MM.1S (cell line): ENCODE measurements at regions not wholly inside any gene's neighbourhood (a gene's known extent, or its start where the extent isn't known, plus 50 kb on each side); places are given as distances from the start of the nearest gene placed in this dataset.

Experiments
- DNase-seq: peaks from one replicate; pipeline ENCODE4 v3.0.0-alpha.2; 2015
- H2AFZ ChIP-seq: fragments of 300-600 bp; sonication (generic); 2 replicates; pipeline ENCODE4 v1.6.0; 2016; ENCODE audit warnings: antibody characterized with exemption, low read length
- H3F3A ChIP-seq: fragments of 300-600 bp; sonication (generic); 2 replicates; pipeline ENCODE4 v1.6.1; 2016; ENCODE audit warnings: mild to moderate bottlenecking, antibody characterized with exemption, low read length, moderate library complexity, mixed read lengths; ENCODE audit not compliant: insufficient read depth
- H3K27ac ChIP-seq: fragments of 300-600 bp; sonication (generic); 2 replicates; pipeline ENCODE4 v1.5.1; 2016; ENCODE audit warnings: mild to moderate bottlenecking, low read length
- H3K27me3 ChIP-seq: fragments of 300-600 bp; sonication (generic); replicated peaks from 2 replicates; pipeline ENCODE4 v1.6.0; 2016; ENCODE audit warnings: low read length; ENCODE audit not compliant: insufficient read depth
- H3K36me3 ChIP-seq: fragments of 300-600 bp; sonication (generic); replicated peaks from 2 replicates; pipeline ENCODE4 v1.6.1; 2016; ENCODE audit warnings: mild to moderate bottlenecking, low read length, mixed read lengths; ENCODE audit not compliant: insufficient read depth
- H3K4me1 ChIP-seq: fragments of 300-600 bp; sonication (generic); 2 replicates; pipeline ENCODE4 v1.6.1; 2016; ENCODE audit warnings: low read length, mixed read lengths
- H3K4me2 ChIP-seq: fragments of 300-600 bp; sonication (generic); 2 replicates; pipeline ENCODE4 v1.6.0; 2016; ENCODE audit warnings: low read depth, low read length
- H3K4me3 ChIP-seq: fragments of 300-600 bp; sonication (generic); 2 replicates; pipeline ENCODE4 v1.5.1; 2016; ENCODE audit warnings: low read length, mixed read lengths
- H3K79me2 ChIP-seq: fragments of 300-600 bp; sonication (generic); 2 replicates; pipeline ENCODE4 v1.6.1; 2016; ENCODE audit warnings: mixed run types, low read length, mixed read lengths
- H3K9ac ChIP-seq: fragments of 300-600 bp; sonication (generic); 2 replicates; pipeline ENCODE4 v1.6.1; 2016; ENCODE audit warnings: low read length, mixed read lengths
- H3K9me2 ChIP-seq: fragments of 300-600 bp; sonication (generic); replicated peaks from 2 replicates; pipeline ENCODE4 v1.6.1; 2016; ENCODE audit warnings: mild to moderate bottlenecking, low read length, mixed read lengths; ENCODE audit not compliant: insufficient read depth
- H3K9me3 ChIP-seq: fragments of 300-600 bp; sonication (generic); replicated peaks from 2 replicates; pipeline ENCODE4 v1.6.1; 2016; ENCODE audit warnings: mild to moderate bottlenecking, low read length, mixed read lengths; ENCODE audit not compliant: insufficient read depth
- H4K20me1 ChIP-seq: fragments of 300-600 bp; sonication (generic); 2 replicates; pipeline ENCODE4 v1.6.1; 2016; ENCODE audit warnings: mild to moderate bottlenecking, low read length, moderate library complexity, mixed read lengths; ENCODE audit not compliant: insufficient read depth
- EZH2 ChIP-seq: fragments of 300-600 bp; sonication (generic); optimal IDR thresholded peaks from 2 replicates; pipeline ENCODE3; 2017; ENCODE audit warnings: low read depth, mild to moderate bottlenecking, antibody characterized with exemption, low read length, mixed read lengths
- EZH2phosphoT487 ChIP-seq: fragments of 300-600 bp; sonication (generic); IDR thresholded peaks from 2 replicates; pipeline ENCODE4 v1.6.1; 2018; ENCODE audit warnings: antibody characterized with exemption, low read length
- TF ChIP-seq, protein P1 (sequence below): fragments of 300-600 bp; sonication (generic); IDR thresholded peaks from 2 replicates; pipeline ENCODE4 v1.5.1; 2016; ENCODE audit warnings: antibody characterized with exemption, low read length, mixed read lengths

DNA sequence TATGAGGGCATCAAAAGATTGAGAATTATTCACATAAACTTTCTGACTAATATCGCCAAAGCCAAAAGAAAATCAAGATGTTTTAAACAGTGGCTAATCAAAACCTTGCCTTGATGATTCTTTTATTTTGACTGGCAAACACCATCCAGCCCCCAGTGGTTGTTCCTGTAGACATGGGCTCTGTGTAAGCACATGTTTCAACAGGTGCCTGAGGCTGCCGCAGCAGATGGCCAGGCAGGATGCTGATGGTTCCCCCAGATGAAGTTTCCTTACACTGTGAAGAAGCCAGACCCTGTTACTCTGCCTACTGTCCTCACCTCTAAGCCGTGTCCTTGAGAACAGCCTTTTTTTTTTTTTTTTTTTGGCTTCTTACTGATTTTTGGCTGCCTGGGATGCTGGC is 146.5 kb downstream of the RAB11FIP2 start:
- TF ChIP-seq, protein P1, sequence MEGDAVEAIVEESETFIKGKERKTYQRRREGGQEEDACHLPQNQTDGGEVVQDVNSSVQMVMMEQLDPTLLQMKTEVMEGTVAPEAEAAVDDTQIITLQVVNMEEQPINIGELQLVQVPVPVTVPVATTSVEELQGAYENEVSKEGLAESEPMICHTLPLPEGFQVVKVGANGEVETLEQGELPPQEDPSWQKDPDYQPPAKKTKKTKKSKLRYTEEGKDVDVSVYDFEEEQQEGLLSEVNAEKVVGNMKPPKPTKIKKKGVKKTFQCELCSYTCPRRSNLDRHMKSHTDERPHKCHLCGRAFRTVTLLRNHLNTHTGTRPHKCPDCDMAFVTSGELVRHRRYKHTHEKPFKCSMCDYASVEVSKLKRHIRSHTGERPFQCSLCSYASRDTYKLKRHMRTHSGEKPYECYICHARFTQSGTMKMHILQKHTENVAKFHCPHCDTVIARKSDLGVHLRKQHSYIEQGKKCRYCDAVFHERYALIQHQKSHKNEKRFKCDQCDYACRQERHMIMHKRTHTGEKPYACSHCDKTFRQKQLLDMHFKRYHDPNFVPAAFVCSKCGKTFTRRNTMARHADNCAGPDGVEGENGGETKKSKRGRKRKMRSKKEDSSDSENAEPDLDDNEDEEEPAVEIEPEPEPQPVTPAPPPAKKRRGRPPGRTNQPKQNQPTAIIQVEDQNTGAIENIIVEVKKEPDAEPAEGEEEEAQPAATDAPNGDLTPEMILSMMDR: no peak
- no peak for TF ChIP-seq EZH2phosphoT487
- no peak for TF ChIP-seq EZH2
- no peaks in the 10 kb centered on the region for H3K9me3 ChIP-seq
- no peak for DNase-seq
- no peaks in the 10 kb centered on the region for H4K20me1 ChIP-seq
- no peaks in the 10 kb centered on the region for H3K9me2 ChIP-seq
- H3K4me3 ChIP-seq: no peak overlapping the region
- no peaks in the 10 kb centered on the region for H3K36me3 ChIP-seq
- H3K27ac ChIP-seq: no peak overlapping the region
- H3K4me2 ChIP-seq: no peak overlapping the region
- no peaks in the 10 kb centered on the region for H3K79me2 ChIP-seq
- H2AFZ ChIP-seq: no peak overlapping the region
- no peak overlapping the region for H3K9ac ChIP-seq
- H3K27me3 ChIP-seq: no peaks in the 10 kb centered on the region
- H3F3A ChIP-seq: no peaks in the 10 kb centered on the region
- no peaks in the 10 kb centered on the region for H3K4me1 ChIP-seq

DNA sequence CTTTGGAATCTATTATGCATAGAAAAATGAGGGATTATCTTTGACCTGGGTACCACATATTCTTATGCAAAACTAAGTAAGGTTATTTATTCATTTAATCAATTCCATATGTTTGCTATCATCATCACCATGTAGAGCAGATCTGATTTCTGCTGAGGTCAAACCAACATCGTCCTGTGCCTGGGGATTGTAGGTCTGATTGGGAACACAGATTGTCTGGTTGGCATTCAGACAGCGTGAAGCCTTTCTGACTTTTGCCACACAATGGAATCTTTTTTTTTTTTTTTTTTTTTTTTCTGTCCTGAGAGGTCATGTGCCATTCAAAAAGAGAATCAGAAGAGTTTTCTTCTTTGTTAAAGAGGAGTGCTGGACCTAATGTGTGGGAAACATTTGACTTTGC is 142.9 kb downstream of the RAB11FIP2 start:
- Histone ChIP-seq H3K9ac (no peak overlapping the region), H3K9me3 (no peaks in the 10 kb centered on the region), H3K36me3 (no peaks in the 10 kb centered on the region), H3K4me3 (no peak overlapping the region), H2AFZ (no peak overlapping the region), H4K20me1 (no peaks in the 10 kb centered on the region), H3K4me2 (no peak overlapping the region), H3K79me2 (no peaks in the 10 kb centered on the region), H3K9me2 (no peaks in the 10 kb centered on the region), H3K27ac (no peak overlapping the region), H3K4me1 (no peaks in the 10 kb centered on the region), H3K27me3 (no peaks in the 10 kb centered on the region), H3F3A (no peaks in the 10 kb centered on the region)
- TF ChIP-seq EZH2: no peak
- TF ChIP-seq, protein P1: no peak
- TF ChIP-seq EZH2phosphoT487: no peak
- DNase-seq: no peak

DNA sequence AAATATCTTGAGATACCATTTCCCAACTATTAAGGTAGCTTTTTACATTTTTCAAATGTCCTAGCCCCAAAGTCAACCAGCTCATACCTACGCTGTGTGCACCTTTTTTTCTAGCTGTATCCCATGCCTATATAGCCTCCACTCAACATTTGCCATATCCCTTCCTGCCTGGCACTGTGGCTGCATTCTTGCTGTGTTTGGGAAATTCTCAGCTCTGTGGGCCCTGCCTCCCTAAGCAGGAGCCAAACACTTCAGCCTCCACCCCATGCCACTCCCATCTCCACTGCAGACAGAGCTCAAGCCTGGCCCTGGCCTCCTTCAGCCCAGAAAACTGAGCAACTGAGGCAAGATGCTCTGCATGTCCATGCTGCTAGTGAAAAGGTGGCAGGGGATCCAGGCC is 141.3 kb downstream of the RAB11FIP2 start:
- no peaks in the 10 kb centered on the region for H3K27me3 ChIP-seq
- H3K79me2 ChIP-seq: no peaks in the 10 kb centered on the region
- no peak overlapping the region for H3K4me3 ChIP-seq
- no peaks in the 10 kb centered on the region for H3K4me1 ChIP-seq
- H2AFZ ChIP-seq: no peak overlapping the region
- no peaks in the 10 kb centered on the region for H4K20me1 ChIP-seq
- no peaks in the 10 kb centered on the region for H3F3A ChIP-seq
- no peaks in the 10 kb centered on the region for H3K9me2 ChIP-seq
- H3K4me2 ChIP-seq: no peak overlapping the region
- no peaks in the 10 kb centered on the region for H3K9me3 ChIP-seq
- no peak for DNase-seq
- H3K9ac ChIP-seq: no peak overlapping the region
- no peak overlapping the region for H3K27ac ChIP-seq
- no peaks in the 10 kb centered on the region for H3K36me3 ChIP-seq
- no peak for TF ChIP-seq EZH2
- TF ChIP-seq EZH2phosphoT487: no peak
- TF ChIP-seq, protein P1: no peak
